Neural progenitor cell (in vitro differentiated cells): ENCODE measurements at regions not wholly inside any gene's neighbourhood (a gene's known extent, or its start where the extent isn't known, plus 50 kb on each side); places are given as distances from the start of the nearest gene placed in this dataset.

Source experiments
- EZH2phosphoT487 ChIP-seq: fragments of 200-600 bp; sonication (generic); IDR thresholded peaks from 2 replicates; pipeline ENCODE4 v1.6.1; 2017; ENCODE audit warnings: antibody characterized with exemption
- TF ChIP-seq, protein P1 (sequence below): fragments of 200-600 bp; sonication (generic); IDR thresholded peaks from 2 replicates; pipeline ENCODE4 v1.5.1; 2017; ENCODE audit warnings: antibody characterized with exemption, mild to moderate bottlenecking

DNA sequence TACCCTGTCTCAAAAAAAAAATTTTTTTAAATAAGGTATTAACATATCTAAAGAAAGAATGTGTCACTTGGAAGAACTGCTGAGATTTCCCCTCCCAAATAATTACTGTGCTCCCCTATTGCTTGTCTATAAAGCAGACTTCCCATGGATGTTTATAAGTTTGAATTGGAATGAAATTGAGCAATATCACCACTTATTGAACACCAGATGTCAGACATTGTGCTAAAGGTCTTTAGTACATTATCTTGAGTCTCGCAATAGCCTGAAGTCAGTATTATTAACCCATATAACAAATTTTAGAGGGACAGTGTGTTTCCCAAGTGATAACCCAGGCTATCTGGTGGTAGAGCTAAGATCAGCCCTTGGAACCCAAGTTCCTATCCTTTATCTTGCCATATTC is 69.0 kb upstream of the EPCAM start:
- TF ChIP-seq, protein P1, sequence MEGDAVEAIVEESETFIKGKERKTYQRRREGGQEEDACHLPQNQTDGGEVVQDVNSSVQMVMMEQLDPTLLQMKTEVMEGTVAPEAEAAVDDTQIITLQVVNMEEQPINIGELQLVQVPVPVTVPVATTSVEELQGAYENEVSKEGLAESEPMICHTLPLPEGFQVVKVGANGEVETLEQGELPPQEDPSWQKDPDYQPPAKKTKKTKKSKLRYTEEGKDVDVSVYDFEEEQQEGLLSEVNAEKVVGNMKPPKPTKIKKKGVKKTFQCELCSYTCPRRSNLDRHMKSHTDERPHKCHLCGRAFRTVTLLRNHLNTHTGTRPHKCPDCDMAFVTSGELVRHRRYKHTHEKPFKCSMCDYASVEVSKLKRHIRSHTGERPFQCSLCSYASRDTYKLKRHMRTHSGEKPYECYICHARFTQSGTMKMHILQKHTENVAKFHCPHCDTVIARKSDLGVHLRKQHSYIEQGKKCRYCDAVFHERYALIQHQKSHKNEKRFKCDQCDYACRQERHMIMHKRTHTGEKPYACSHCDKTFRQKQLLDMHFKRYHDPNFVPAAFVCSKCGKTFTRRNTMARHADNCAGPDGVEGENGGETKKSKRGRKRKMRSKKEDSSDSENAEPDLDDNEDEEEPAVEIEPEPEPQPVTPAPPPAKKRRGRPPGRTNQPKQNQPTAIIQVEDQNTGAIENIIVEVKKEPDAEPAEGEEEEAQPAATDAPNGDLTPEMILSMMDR = no peak
- TF ChIP-seq EZH2phosphoT487 = no peak
